K562 (cell line): ENCODE measurements at regions not wholly inside any gene's neighbourhood (a gene's known extent, or its start where the extent isn't known, plus 50 kb on each side); places are given as distances from the start of the nearest gene placed in this dataset.

Source experiments
- ATAC-seq: fragments of 200-7000 bp; cut with Tn5 transposase; 3 replicates; pipeline ENCODE4 v1.9.1; 2020; ENCODE audit warnings: moderate library complexity
- BruUV-seq: library from RNA; stranded (reverse); fragments of 400-500 nt; replicated peaks from 2 replicates; lab custom pipeline; 2021; lab: Mats Ljungman, UMichigan
- CTCF ChIA-PET: fragments of 300-600 bp; formaldehyde crosslinking; extraction: SDS; loops from one replicate; lab custom pipeline; 2021; ENCODE audit warnings: low intra/inter-chr PET ratio; lab: Yijun Ruan, JAX
- POLR2A ChIA-PET: fragments of 300-600, 350-650 bp; sonication (Branson Sonifier 250); formaldehyde crosslinking; extraction: SDS; loops from one replicate; lab custom pipeline; 2021; ENCODE audit warnings: antibody characterized with exemption, inconsistent platforms; lab: Yijun Ruan, JAX
- DNase-seq, 4 experiments: peaks; one replicate each; pipeline versions ENCODE4 v3.0.0 to v3.0.0-alpha.2; 2011 to 2018; ENCODE audit warnings: low spot score in 3 of 4, mixed read lengths in 3 of 4; ENCODE audit errors: extremely low read depth in 1 of 4
- FAIRE-seq: peaks from 2 replicates; lab custom pipeline; 2011; peaks lifted over from hg19 to GRCh38; lab: Jason Lieb, UNC
- H2AFZ ChIP-seq: 2 replicates; pipeline ENCODE4 v1.6.0; 2011; ENCODE audit warnings: low read depth, low read length, control low read depth, inconsistent platforms
- H3K27ac ChIP-seq: fragments of 200-600 bp; 3 replicates; pipeline ENCODE4 v1.8.0; 2011; ENCODE audit warnings: low read depth, mild to moderate bottlenecking, control low read depth, inconsistent platforms, low read length, moderate library complexity, mixed read lengths; ENCODE audit errors: extremely low read depth
- H3K27me3 ChIP-seq, 2 experiments: fragments of 300-600 bp in 1 of 2; 2 replicates in 1 of 2; 3 replicates in 1 of 2; pipeline versions ENCODE4 v1.6.0 to v1.8.0; 2011; ENCODE audit warnings: inconsistent platforms in 2 of 2, low read length in 2 of 2, mild to moderate bottlenecking in 1 of 2, mixed read lengths in 1 of 2, moderate library complexity in 1 of 2; ENCODE audit not compliant: control insufficient read depth in 2 of 2, insufficient read depth in 2 of 2
- H3K36me3 ChIP-seq: fragments of 300-600 bp; 3 replicates; pipeline ENCODE4 v1.8.0; 2011; ENCODE audit warnings: mild to moderate bottlenecking, low read length, inconsistent platforms; ENCODE audit not compliant: control insufficient read depth, insufficient read depth
- H3K4me1 ChIP-seq, 2 experiments: fragments of 200-600 bp in 1 of 2; replicated peaks in 1 of 2; 2 replicates in 1 of 2; 3 replicates in 1 of 2; pipeline versions ENCODE4 v1.5.1 to v1.8.0; 2011; ENCODE audit warnings: inconsistent platforms in 2 of 2, low read length in 2 of 2, mild to moderate bottlenecking in 1 of 2, mixed read lengths in 1 of 2, moderate library complexity in 1 of 2; ENCODE audit not compliant: control insufficient read depth in 2 of 2, insufficient read depth in 2 of 2
- H3K4me2 ChIP-seq: 2 replicates; pipeline ENCODE4 v1.6.1; 2011; ENCODE audit warnings: low read length, control low read depth, inconsistent platforms, mixed read lengths; ENCODE audit not compliant: insufficient read depth
- H3K4me3 ChIP-seq: fragments of 200-600 bp; sonication (generic), shearing (Covaris generic); 2 replicates; pipeline ENCODE4 v1.5.1; 2016; ENCODE audit warnings: control low read depth, inconsistent platforms
- H3K79me2 ChIP-seq: fragments of 200-600 bp; 3 replicates; pipeline ENCODE4 v1.8.0; 2011; ENCODE audit warnings: low read length, inconsistent platforms; ENCODE audit not compliant: control insufficient read depth, insufficient read depth
- H3K9ac ChIP-seq, 2 experiments: 2 replicates each; pipeline versions ENCODE4 v1.6.0 to v1.6.1; 2011; ENCODE audit warnings: low read depth in 2 of 2, low read length in 2 of 2, control low read depth in 1 of 2, inconsistent platforms in 1 of 2, mild to moderate bottlenecking in 1 of 2, mixed read lengths in 1 of 2; ENCODE audit not compliant: insufficient read depth in 1 of 2
- H3K9me1 ChIP-seq: one replicate; pipeline ENCODE4 v1.6.0; 2011; ENCODE audit warnings: inconsistent platforms, mild to moderate bottlenecking, low read length, moderate library complexity; ENCODE audit not compliant: control insufficient read depth, insufficient read depth
- H3K9me3 ChIP-seq: replicated peaks from 2 replicates; pipeline ENCODE4 v1.5.1; 2011; ENCODE audit warnings: low read depth, low read length, inconsistent platforms; ENCODE audit not compliant: control insufficient read depth, insufficient read depth
- H4K20me1 ChIP-seq: replicated peaks from 2 replicates; pipeline ENCODE4 v1.6.1; 2011; ENCODE audit warnings: low read length, inconsistent platforms, mixed read lengths; ENCODE audit not compliant: control insufficient read depth, insufficient read depth
- ELK3 ChIP-seq: fragments of 450-650 bp; formaldehyde crosslinking; IDR thresholded peaks from 2 replicates; pipeline ENCODE4 v1.4.0; 2020; ENCODE audit warnings: mild to moderate bottlenecking
- HMGN3 ChIP-seq: IDR thresholded peaks from 2 replicates; pipeline ENCODE4 v1.6.1; 2011; ENCODE audit warnings: borderline replicate concordance, low read depth, mild to moderate bottlenecking, mixed read lengths, low read length; ENCODE audit not compliant: insufficient read length; ENCODE audit errors: extremely low read depth
- JUNB ChIP-seq: fragments of 450-650 bp; formaldehyde crosslinking; conservative IDR thresholded peaks from 2 replicates; pipeline ENCODE4 v1.4.0; 2020; ENCODE audit warnings: mild to moderate bottlenecking
- MTA1 ChIP-seq: fragments of 450-650 bp; IDR thresholded peaks from 2 replicates; pipeline ENCODE4 v1.6.1; 2017; ENCODE audit warnings: borderline replicate concordance
- NR2F6 ChIP-seq: fragments of 450-650 bp; formaldehyde crosslinking; IDR thresholded peaks from 2 replicates; pipeline ENCODE4 v1.4.0; 2020; ENCODE audit warnings: mild to moderate bottlenecking
- PKNOX1 ChIP-seq: fragments of 450-650 bp; IDR thresholded peaks from 2 replicates; pipeline ENCODE4 v1.6.1; 2016
- SMAD4 ChIP-seq: fragments of 250-450 bp; sonication (Bioruptor Pico); conservative IDR thresholded peaks from 2 replicates; pipeline ENCODE4 v1.8.0; 2021; ENCODE audit warnings: inconsistent platforms, mild to moderate bottlenecking, moderate library complexity
- TAF1 ChIP-seq: IDR thresholded peaks from 2 replicates; pipeline ENCODE4 v1.6.1; 2011; ENCODE audit warnings: mild to moderate bottlenecking, low read length, moderate library complexity; ENCODE audit not compliant: insufficient read depth, control insufficient read depth, severe bottlenecking; ENCODE audit errors: extremely low read depth
- ZBTB1 ChIP-seq: sonication (generic); formaldehyde crosslinking; IDR thresholded peaks from 2 replicates; pipeline ENCODE4 v1.8.1; 2023; ENCODE audit warnings: missing genetic modification reagents, low read depth, mild to moderate bottlenecking, borderline replicate concordance
- ZNF551 ChIP-seq: fragments of 250-450 bp; sonication (Bioruptor Pico); IDR thresholded peaks from 2 replicates; pipeline ENCODE4 v1.5.0; 2021; ENCODE audit warnings: mild to moderate bottlenecking, moderate library complexity
- in situ Hi-C: fragments of 300-500 bp; cut with MboI; formaldehyde crosslinking; loops from 4 replicates; pipeline ENCODE4 v1.15.0; 2018; ENCODE audit warnings: inconsistent platforms, mixed read lengths
- intact Hi-C: fragments of 100-400 bp; cut with micrococcal nuclease; formaldehyde crosslinking; loops from 2 replicates; pipeline ENCODE4 v1.14.2; 2022

- ATAC-seq, result no peak
- no peak overlapping the region for H3K9ac ChIP-seq
- no peaks in the 10 kb centered on the region for H3K36me3 ChIP-seq
- no peak overlapping the region for H3K4me3 ChIP-seq
- no peaks in the 10 kb centered on the region for H3K27me3 ChIP-seq
- no peak overlapping the region for H3K4me2 ChIP-seq
- H4K20me1 ChIP-seq, result no peaks in the 10 kb centered on the region
- H3K9me1 ChIP-seq, result no peaks in the 10 kb centered on the region
- TF ChIP-seq MTA1 (no peak), TAF1 (no peak), JUNB (CRISPR knock-in tag) (no peak), ELK3 (CRISPR knock-in tag) (no peak), SMAD4 (CRISPR knock-in tag) (no peak), HMGN3 (no peak), ZNF551 (CRISPR knock-in tag) (no peak), ZBTB1 (no peak), NR2F6 (CRISPR knock-in tag) (no peak), PKNOX1 (no peak)
- H2AFZ ChIP-seq, result no peak overlapping the region
- no peak for FAIRE-seq
- BruUV-seq, result no TSS peak
- no peaks in the 10 kb centered on the region for H3K79me2 ChIP-seq
- intact Hi-C loops, result no loop called here
- ChIA-PET POLR2A (no interaction called here), CTCF (no interaction called here)
- no peaks in the 10 kb centered on the region for H3K4me1 ChIP-seq
- in situ Hi-C loops, result no loop called here
- no peak overlapping the region for H3K27ac ChIP-seq
- no peaks in the 10 kb centered on the region for H3K9me3 ChIP-seq
- DNase-seq, result no peak
Observed at GRCh38 chr3:62942764-62943163, 67.5 kb upstream of the CADPS start.
